Retinal pigment epithelial cell (primary cell): ENCODE measurements at regions not wholly inside any gene's neighbourhood (a gene's known extent, or its start where the extent isn't known, plus 50 kb on each side); places are given as distances from the start of the nearest gene placed in this dataset.

Source experiments
- DNase-seq: peaks from one replicate; pipeline ENCODE4 v3.0.0-alpha.2; 2010; ENCODE audit warnings: low read depth
- H3K4me3 ChIP-seq: 2 replicates; pipeline ENCODE4 v1.5.1; 2011; ENCODE audit warnings: mild to moderate bottlenecking, low read length, control low read depth, moderate library complexity
- CTCF ChIP-seq: conservative IDR thresholded peaks from 2 replicates; pipeline ENCODE4 v1.5.1; 2011; ENCODE audit warnings: low read depth, low read length, control low read depth, inconsistent platforms

- H3K4me3 ChIP-seq, result no peak overlapping the region
- TF ChIP-seq CTCF, result no peak
- no peak for DNase-seq
These were observed 87.3 kb upstream of the INSIG1 start for GRCh38 chr7:155210356-155210755.

- no peak for DNase-seq
- no peak for TF ChIP-seq CTCF
- H3K4me3 ChIP-seq, result no peak overlapping the region
These were observed 86.5 kb upstream of the INSIG1 start for GRCh38 chr7:155211173-155211572.

- no peak for TF ChIP-seq CTCF
These were observed 85.9 kb upstream of the INSIG1 start for GRCh38 chr7:155211761-155212160.

GRCh38 chr7:155212301-155213015 lies 85.2 kb upstream of the INSIG1 start:
- H3K4me3 ChIP-seq, result no peak overlapping the region
- no peak for TF ChIP-seq CTCF
- DNase-seq, result no peak

More at GRCh38 chr7:155211761-155212160, 85.9 kb upstream of the INSIG1 start:
- no peak overlapping the region for H3K4me3 ChIP-seq
- no peak for DNase-seq

GRCh38 chr7:155213385-155213784 lies 84.3 kb upstream of the INSIG1 start:
- no peak for TF ChIP-seq CTCF
- no peak overlapping the region for H3K4me3 ChIP-seq
- no peak for DNase-seq

- no peak for DNase-seq
- TF ChIP-seq CTCF, result no peak
- peak overlapping the region; percentile 56 for H3K4me3 ChIP-seq
These were observed 83.5 kb upstream of the INSIG1 start for GRCh38 chr7:155213955-155214740.
